AG09309 (cell line): ENCODE measurements at regions not wholly inside any gene's neighbourhood (a gene's known extent, or its start where the extent isn't known, plus 50 kb on each side); places are given as distances from the start of the nearest gene placed in this dataset.

Experiments
- DNase-seq: peaks from one replicate; pipeline ENCODE4 v3.0.0-alpha.2; 2010; ENCODE audit warnings: low read depth
- H3K4me3 ChIP-seq: 2 replicates; pipeline ENCODE4 v1.5.1; 2011; ENCODE audit warnings: mild to moderate bottlenecking, low read depth, low read length, moderate library complexity; ENCODE audit not compliant: control insufficient read depth
- TF ChIP-seq, protein P1 (sequence below): IDR thresholded peaks from 2 replicates; pipeline ENCODE4 v1.5.1; 2011; ENCODE audit warnings: mild to moderate bottlenecking, low read depth, low read length, inconsistent platforms; ENCODE audit not compliant: insufficient read depth, control insufficient read depth; ENCODE audit errors: missing control alignments

GRCh38 chr15:36501063-36501678 lies 78.3 kb upstream of the CDIN1 start:
- H3K4me3 ChIP-seq: no peak overlapping the region
- TF ChIP-seq, protein P1, sequence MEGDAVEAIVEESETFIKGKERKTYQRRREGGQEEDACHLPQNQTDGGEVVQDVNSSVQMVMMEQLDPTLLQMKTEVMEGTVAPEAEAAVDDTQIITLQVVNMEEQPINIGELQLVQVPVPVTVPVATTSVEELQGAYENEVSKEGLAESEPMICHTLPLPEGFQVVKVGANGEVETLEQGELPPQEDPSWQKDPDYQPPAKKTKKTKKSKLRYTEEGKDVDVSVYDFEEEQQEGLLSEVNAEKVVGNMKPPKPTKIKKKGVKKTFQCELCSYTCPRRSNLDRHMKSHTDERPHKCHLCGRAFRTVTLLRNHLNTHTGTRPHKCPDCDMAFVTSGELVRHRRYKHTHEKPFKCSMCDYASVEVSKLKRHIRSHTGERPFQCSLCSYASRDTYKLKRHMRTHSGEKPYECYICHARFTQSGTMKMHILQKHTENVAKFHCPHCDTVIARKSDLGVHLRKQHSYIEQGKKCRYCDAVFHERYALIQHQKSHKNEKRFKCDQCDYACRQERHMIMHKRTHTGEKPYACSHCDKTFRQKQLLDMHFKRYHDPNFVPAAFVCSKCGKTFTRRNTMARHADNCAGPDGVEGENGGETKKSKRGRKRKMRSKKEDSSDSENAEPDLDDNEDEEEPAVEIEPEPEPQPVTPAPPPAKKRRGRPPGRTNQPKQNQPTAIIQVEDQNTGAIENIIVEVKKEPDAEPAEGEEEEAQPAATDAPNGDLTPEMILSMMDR: peak; percentile 85
- peak; percentile 64 for DNase-seq

- no peak for DNase-seq
- H3K4me3 ChIP-seq: no peak overlapping the region
- TF ChIP-seq, protein P1: no peak
Observed at GRCh38 chr15:36502509-36502908, 76.9 kb upstream of the CDIN1 start.

DNA sequence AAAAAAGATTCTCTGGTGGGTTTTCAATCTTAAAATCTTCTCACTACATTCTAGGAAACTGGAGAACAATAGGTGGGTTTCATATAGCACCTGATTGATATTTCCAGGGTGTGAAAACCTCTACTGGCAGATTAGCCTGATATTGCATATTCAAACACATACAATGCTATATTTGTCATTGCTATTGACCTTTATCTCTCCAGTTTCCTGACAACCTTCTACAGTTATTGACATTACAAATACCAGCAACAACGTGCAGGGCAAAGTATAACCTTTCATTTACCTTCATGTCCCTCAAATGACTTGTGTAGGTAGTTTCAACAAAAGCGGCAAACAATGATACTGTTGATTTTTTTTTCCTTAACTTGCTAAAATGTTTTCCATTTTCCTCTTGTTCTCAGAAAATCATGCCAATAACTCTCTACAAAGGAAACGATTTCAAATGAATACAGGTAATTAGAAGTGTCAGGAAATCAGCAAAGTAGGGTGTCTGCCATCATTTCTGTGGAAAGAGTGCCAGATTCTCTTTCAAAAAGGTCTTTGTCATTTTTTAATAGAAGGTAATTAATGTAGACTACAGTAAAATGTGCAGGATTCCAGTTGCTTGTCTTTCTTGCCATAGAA lies 72.6 kb upstream of the CDIN1 start:
- DNase-seq: no peak
- no peak overlapping the region for H3K4me3 ChIP-seq
- TF ChIP-seq, protein P1: no peak

- DNase-seq: no peak
- TF ChIP-seq, protein P1: no peak
- no peak overlapping the region for H3K4me3 ChIP-seq
Observed at GRCh38 chr15:36507458-36507857, 72.0 kb upstream of the CDIN1 start.

GRCh38 chr15:36511594-36511993 lies 67.8 kb upstream of the CDIN1 start:
- H3K4me3 ChIP-seq: no peak overlapping the region
- DNase-seq: no peak
- TF ChIP-seq, protein P1: no peak

DNA sequence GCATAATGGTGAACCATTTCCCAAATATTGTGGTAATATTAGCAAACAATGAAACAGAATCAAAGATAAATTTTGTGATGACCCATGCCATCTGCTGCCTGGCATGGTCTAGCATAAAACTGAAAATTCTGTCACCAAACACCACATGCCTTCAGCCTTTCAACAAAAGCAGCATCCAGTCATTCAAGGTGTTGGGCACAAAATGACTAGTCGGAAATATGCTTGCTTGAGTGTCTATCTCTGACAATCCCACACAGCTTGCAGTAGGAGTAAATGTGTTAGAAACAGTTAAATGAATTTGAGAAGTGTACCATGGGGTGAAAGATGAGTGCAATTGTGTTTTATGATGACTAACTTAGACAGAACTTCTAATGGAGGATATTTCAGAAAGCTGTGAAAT lies 61.7 kb upstream of the CDIN1 start:
- TF ChIP-seq, protein P1: no peak
- no peak overlapping the region for H3K4me3 ChIP-seq
- no peak for DNase-seq

DNA sequence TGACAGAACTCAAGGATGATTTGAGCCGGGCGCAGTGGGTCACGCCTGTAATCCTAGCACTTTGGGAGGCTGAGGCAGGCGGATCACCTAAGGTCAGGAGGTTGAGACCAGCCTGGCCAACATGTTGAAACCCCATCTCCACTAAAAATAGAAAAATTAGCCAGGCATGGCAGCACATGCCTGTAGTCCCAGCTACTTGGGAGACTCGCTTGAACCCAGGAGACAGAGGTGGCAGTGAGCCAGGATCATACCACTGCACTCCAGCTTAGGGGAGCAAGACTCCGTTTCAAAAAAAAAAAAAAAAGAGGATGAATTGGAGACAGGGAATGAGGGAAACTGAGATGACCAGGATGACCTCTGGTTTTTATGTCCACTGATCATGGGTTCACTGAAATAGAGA lies 60.4 kb upstream of the CDIN1 start:
- no peak for DNase-seq
- no peak overlapping the region for H3K4me3 ChIP-seq
- TF ChIP-seq, protein P1: no peak
